Mammary epithelial cell (primary cell): ENCODE measurements at regions not wholly inside any gene's neighbourhood (a gene's known extent, or its start where the extent isn't known, plus 50 kb on each side); places are given as distances from the start of the nearest gene placed in this dataset.

Experiments
- CTCF ChIP-seq, 2 donors: IDR thresholded peaks in 1 of 2; conservative IDR thresholded peaks in 1 of 2; 2 replicates each; pipeline ENCODE4 v1.5.1; 2011 to 2012; ENCODE audit warnings: inconsistent platforms in 2 of 2, low read length in 2 of 2, mild to moderate bottlenecking in 2 of 2, control low read depth in 1 of 2, low read depth in 1 of 2; ENCODE audit not compliant: insufficient read depth in 1 of 2; ENCODE audit errors: extremely low read depth in 1 of 2
- EZH2 ChIP-seq: IDR thresholded peaks from 2 replicates; pipeline ENCODE4 v1.6.1; 2012; ENCODE audit warnings: low read length, inconsistent platforms, borderline replicate concordance

GRCh38 chr5:168012006-168012405 is 279.4 kb upstream of the WWC1 start:
- TF ChIP-seq CTCF (conservative IDR thresholded peaks at IDR 0.05 in 1 of 2, IDR thresholded peaks at IDR 0.05 in 1 of 2; ENCODE audit: extremely low read depth in 1 of 2, insufficient read depth in 1 of 2, low read depth in 1 of 2, low read length in 2 of 2) (no peak), EZH2 (no peak)
